Activated naive CD8-positive, alpha-beta T cell (primary cell): ENCODE measurements at regions not wholly inside any gene's neighbourhood (a gene's known extent, or its start where the extent isn't known, plus 50 kb on each side); places are given as distances from the start of the nearest gene placed in this dataset.

Experiments used
- H3K27ac Mint-ChIP-seq: one replicate; pipeline ENCODE4 v1.8.0; 2021; ENCODE audit warnings: mixed read lengths
- H3K27me3 Mint-ChIP-seq: one replicate; pipeline ENCODE4 v1.8.0; 2021; ENCODE audit warnings: mixed read lengths
- H3K36me3 Mint-ChIP-seq: one replicate; pipeline ENCODE4 v1.8.0; 2021; ENCODE audit warnings: mixed read lengths
- H3K4me1 Mint-ChIP-seq: one replicate; pipeline ENCODE4 v1.8.0; 2021; ENCODE audit warnings: low read depth, mixed read lengths
- H3K4me3 Mint-ChIP-seq: one replicate; pipeline ENCODE4 v1.8.0; 2021; ENCODE audit warnings: mild to moderate bottlenecking, mixed read lengths
- H3K9me3 Mint-ChIP-seq: one replicate; pipeline ENCODE4 v1.8.0; 2021; ENCODE audit warnings: low read depth, mixed read lengths

DNA sequence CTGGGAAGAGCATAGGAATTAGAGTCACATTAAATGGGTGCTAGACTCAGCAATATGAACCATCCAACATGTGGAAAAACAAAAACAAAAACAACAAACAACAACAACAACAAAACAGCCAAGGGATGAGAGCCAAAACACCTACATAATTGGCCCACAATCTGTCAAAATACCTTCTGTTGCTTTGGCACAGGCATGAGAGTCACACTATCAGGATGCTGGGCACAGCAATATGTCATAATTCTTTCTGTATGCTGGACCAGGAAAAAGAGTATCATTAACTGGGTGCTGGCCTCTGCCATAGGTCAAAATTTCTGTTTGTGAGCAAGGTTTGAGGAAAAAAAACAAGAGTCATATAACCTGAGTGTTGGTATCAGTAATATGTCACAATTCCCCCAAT, 979.1 kb upstream of the TSPY4 start:
- Mint-ChIP-seq H3K27ac (no peak overlapping the region), H3K9me3 (no peaks in the 10 kb centered on the region), H3K4me1 (no peaks in the 10 kb centered on the region), H3K27me3 (no peaks in the 10 kb centered on the region), H3K36me3 (no peaks in the 10 kb centered on the region), H3K4me3 (no peak overlapping the region)

DNA sequence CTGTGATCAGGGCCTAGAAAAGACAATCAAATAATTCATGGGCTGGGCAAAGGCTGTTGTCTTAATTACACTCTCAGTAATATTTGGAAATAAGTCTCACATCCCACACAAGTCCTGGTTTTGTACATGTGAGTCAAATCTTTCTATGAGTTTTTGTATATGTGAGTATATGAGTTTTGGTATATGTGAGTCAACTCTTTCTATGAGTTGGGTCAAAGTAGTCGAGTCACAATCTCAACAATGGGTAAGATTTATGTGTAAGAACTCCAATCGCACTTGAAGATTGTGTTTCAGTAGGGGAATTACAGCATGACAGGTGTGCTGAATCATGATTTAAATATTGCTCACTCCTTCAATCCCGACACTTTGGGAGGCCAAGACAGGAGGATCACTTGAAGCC, 975.5 kb upstream of the TSPY4 start:
- Mint-ChIP-seq H3K27me3 (no peaks in the 10 kb centered on the region), H3K36me3 (no peaks in the 10 kb centered on the region), H3K27ac (no peak overlapping the region), H3K4me3 (no peak overlapping the region), H3K9me3 (no peaks in the 10 kb centered on the region), H3K4me1 (no peaks in the 10 kb centered on the region)

DNA sequence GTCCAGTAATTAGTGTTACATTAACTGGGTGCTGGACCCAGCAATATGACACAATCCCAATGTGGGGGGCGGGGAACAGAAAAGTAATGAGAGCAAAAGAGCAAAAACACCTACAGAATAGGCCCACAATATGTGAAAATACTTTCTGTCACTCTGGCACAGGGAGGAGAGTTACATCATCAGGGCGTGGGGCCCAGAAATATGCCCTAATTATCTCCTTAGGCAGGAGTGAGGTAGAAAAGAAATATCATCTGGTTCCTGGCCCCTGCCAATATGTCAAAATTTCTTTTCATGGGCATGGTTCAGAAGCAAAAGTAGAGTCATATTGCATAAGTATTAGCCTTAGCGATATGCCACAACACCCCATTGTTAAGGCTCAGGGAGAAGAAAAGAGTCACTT, 959.8 kb upstream of the TSPY4 start:
- Mint-ChIP-seq H3K36me3 (no peaks in the 10 kb centered on the region), H3K4me1 (peaks cover 2% of the 10 kb centered on the region), H3K9me3 (no peaks in the 10 kb centered on the region), H3K4me3 (no peak overlapping the region), H3K27me3 (no peaks in the 10 kb centered on the region), H3K27ac (no peak overlapping the region)

DNA sequence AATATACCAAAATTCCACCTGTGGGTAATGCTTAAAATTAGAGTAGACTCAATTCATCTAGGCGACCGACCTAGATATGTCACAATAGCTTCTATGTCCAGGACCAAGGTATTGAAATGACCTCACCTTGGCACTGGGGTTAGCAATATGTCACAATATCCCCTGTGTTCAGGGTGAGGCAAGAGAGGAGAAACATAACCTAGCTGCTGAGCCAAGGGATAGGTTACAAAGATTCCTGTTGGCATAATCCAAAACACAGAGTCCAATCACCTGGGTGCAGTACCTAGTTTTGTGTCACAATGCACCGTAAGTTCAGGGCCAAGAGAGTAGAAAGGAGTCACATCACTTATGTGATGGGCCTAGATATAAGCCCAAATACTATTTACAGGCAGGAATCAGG, 957.5 kb upstream of the TSPY4 start:
- peaks cover 2% of the 10 kb centered on the region for H3K4me1 Mint-ChIP-seq
- H3K27me3 Mint-ChIP-seq, result no peaks in the 10 kb centered on the region
- no peaks in the 10 kb centered on the region for H3K9me3 Mint-ChIP-seq
- H3K27ac Mint-ChIP-seq, result no peak overlapping the region
- H3K4me3 Mint-ChIP-seq, result no peak overlapping the region
- H3K36me3 Mint-ChIP-seq, result no peaks in the 10 kb centered on the region

DNA sequence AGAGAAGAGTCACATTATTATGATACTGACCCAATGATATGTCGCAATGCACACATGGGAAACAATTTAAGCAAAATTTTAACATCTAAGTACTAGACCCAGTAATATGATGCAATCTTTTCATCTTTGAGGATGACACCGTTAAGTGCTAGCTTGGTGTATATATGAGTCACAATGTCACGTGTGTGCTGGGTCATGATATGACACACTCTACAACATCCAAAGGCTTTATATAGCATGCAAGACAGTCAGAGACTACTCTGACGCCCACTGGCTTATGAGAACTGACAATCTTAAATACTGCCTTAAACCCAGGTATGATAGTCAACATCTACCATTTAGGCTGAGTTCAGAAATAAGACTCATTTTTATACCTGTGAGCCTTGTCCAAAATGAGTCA, 955.8 kb upstream of the TSPY4 start:
- H3K27ac Mint-ChIP-seq, result no peak overlapping the region
- H3K9me3 Mint-ChIP-seq, result no peaks in the 10 kb centered on the region
- H3K27me3 Mint-ChIP-seq, result no peaks in the 10 kb centered on the region
- H3K36me3 Mint-ChIP-seq, result no peaks in the 10 kb centered on the region
- H3K4me1 Mint-ChIP-seq, result peaks cover 2% of the 10 kb centered on the region
- no peak overlapping the region for H3K4me3 Mint-ChIP-seq

DNA sequence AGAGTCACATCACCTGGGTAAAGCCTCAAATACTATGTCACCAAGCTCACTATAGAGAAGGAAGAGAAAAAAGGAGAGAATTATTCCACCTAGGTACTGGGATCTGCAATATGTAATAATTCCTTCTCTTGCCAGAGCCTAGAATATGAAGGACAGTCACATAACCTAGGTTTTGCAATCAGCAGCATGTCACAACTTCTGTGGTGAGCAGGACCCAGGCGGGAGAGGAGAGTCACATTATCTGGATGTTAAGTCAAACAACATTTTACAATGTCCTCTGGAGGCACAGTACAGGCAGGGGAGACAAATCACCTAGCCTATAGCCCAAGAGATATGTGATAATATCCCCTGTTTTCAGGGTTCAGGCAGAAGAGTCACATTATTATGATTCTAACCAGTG, 951.2 kb upstream of the TSPY4 start:
- Mint-ChIP-seq H3K4me1 (peaks cover 2% of the 10 kb centered on the region), H3K27me3 (no peaks in the 10 kb centered on the region), H3K9me3 (no peaks in the 10 kb centered on the region), H3K4me3 (no peak overlapping the region), H3K27ac (no peak overlapping the region), H3K36me3 (no peaks in the 10 kb centered on the region)

DNA sequence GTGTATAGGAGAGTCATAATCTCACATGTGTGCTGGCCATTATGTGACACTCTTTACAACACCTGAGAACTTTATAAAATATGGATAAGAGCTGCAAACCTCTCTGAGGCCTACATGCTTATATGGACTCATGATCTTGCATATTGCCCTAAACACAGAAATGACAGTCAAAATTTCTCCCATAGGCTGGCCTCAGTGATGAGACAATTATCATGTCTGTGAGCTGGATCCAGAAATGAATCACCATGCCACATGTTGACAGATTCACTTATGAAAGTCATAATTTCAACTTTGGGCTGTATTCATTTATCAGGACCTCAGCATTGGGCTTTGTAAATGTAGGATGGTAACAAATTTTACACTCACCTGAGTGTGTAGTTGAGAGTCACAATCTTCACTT, 948.8 kb upstream of the TSPY4 start:
- Mint-ChIP-seq H3K36me3 (no peaks in the 10 kb centered on the region), H3K9me3 (no peaks in the 10 kb centered on the region), H3K4me1 (no peaks in the 10 kb centered on the region), H3K27me3 (no peaks in the 10 kb centered on the region), H3K4me3 (no peak overlapping the region), H3K27ac (no peak overlapping the region)

DNA sequence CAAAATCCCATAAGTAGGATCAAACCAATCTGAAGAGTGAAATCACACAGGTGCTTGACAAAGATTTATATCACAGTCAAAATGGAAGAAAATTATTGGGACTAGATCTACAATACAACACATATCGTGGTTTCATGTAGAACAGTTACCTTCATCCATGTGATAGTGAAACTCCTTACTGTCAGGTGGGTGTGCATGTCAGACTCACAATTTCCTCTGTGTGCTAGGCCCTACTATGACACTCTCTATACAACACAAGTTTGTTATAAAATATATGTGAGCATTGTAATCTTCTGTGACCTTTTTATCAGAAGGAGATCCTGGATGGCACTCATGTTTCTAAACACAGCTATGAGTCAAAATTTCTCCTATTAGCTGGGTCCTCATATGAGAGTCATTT, 947.0 kb upstream of the TSPY4 start:
- H3K27me3 Mint-ChIP-seq, result no peaks in the 10 kb centered on the region
- no peaks in the 10 kb centered on the region for H3K4me1 Mint-ChIP-seq
- no peaks in the 10 kb centered on the region for H3K9me3 Mint-ChIP-seq
- H3K36me3 Mint-ChIP-seq, result no peaks in the 10 kb centered on the region
- no peak overlapping the region for H3K27ac Mint-ChIP-seq
- no peak overlapping the region for H3K4me3 Mint-ChIP-seq

DNA sequence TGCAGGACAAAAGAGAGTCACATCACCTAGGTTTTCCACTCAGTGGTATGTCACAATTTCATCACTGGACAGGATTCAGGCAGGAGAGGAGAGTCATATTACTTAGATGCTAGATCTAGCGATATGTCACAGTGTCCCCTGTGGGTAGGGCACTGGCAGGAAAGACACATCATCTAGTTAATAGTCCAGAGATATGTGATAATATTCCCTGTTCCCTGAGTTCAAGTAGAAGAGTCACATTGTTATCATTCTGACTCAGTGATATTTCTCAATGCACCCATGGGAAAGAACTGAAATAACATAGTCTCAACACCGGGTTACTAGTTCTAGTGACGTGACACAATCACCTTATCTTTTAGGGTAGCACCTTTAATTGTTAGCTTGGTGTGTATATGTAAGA, 944.0 kb upstream of the TSPY4 start:
- no peak overlapping the region for H3K4me3 Mint-ChIP-seq
- H3K4me1 Mint-ChIP-seq, result no peaks in the 10 kb centered on the region
- H3K9me3 Mint-ChIP-seq, result no peaks in the 10 kb centered on the region
- no peaks in the 10 kb centered on the region for H3K27me3 Mint-ChIP-seq
- no peaks in the 10 kb centered on the region for H3K36me3 Mint-ChIP-seq
- no peak overlapping the region for H3K27ac Mint-ChIP-seq

DNA sequence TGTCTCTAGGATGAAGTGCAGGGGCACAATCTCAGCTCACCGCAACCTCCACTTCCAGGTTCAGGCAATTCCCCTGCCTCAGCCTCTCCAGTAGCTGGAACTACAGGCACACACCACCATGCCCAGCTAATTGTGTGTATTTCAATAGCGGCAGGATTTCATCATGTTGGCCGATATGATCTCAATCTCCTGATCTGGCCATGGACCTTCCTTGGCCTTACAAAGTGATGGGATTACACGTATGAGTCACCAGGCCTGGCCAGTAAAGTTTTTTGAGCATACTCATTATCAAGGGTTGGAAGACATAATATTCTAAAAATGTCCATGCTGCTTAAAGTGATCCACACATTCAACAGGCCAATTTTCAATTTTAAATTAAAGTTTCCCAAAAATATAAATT, 914.4 kb upstream of the TSPY4 start:
- Mint-ChIP-seq H3K4me3 (no peak overlapping the region), H3K27ac (no peak overlapping the region), H3K36me3 (no peaks in the 10 kb centered on the region), H3K4me1 (no peaks in the 10 kb centered on the region), H3K9me3 (no peaks in the 10 kb centered on the region), H3K27me3 (no peaks in the 10 kb centered on the region)

DNA sequence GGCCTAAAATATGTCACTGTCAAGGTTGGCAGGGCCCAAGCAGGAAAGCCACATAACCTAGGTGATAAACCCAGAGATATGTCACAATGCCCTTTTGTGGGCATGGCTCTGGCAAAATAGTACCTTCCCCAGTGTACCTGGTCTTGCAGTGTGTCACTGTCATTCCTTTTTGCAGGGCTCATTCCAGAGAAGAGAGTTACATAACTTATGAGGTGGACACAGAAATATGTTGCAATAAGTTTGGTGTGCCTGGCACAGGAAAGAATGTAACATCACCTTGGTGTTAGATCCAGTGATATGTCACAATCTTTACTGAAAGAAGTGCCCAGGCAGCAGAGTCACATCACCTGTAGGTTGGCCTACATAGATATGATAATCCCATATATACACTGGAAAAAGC, 910.8 kb upstream of the TSPY4 start:
- Mint-ChIP-seq H3K27ac (no peak overlapping the region), H3K4me3 (no peak overlapping the region), H3K36me3 (no peaks in the 10 kb centered on the region), H3K4me1 (no peaks in the 10 kb centered on the region), H3K9me3 (no peaks in the 10 kb centered on the region), H3K27me3 (no peaks in the 10 kb centered on the region)

DNA sequence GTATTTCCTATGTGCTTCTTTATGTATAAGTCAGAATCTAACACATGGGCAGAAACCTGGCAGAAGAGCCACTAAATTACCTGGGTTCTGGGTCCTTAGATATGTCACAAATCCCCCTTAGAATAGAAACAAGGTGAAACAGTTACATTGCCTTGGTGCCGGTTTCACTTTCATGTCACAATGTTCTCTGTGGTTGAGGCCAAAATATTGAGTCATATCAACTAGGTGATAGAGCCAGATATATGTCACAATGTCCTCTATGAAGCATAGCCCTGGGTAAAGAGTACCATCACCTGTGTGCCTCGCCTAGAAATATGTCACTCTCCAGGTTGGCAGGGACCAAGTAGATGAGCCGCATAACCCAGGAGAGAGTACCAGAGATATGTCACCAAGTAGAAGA, 899.8 kb upstream of the TSPY4 start:
- Mint-ChIP-seq H3K4me1 (no peaks in the 10 kb centered on the region), H3K27ac (no peak overlapping the region), H3K9me3 (no peaks in the 10 kb centered on the region), H3K4me3 (no peak overlapping the region), H3K36me3 (no peaks in the 10 kb centered on the region), H3K27me3 (no peaks in the 10 kb centered on the region)

DNA sequence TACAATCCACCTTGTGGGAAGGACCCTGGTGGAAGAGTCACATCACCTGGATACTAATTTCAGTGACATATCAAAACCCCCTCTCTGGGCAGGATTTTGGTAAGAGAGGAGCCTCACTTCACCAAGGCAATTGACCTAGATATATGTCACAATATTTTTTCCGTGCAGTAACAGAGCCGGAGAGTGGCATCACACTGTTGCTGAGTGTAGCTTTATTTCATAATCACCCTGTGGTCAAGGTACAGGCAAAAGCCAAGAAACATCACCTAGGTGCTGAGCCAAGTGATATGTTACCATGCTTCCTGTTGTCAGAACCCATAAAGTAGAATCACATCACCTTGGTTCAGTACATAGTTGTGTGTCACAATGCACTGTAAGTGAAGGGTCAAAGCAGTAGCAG, 895.2 kb upstream of the TSPY4 start:
- no peak overlapping the region for H3K27ac Mint-ChIP-seq
- no peaks in the 10 kb centered on the region for H3K27me3 Mint-ChIP-seq
- H3K4me1 Mint-ChIP-seq, result no peaks in the 10 kb centered on the region
- H3K4me3 Mint-ChIP-seq, result no peak overlapping the region
- H3K36me3 Mint-ChIP-seq, result no peaks in the 10 kb centered on the region
- no peaks in the 10 kb centered on the region for H3K9me3 Mint-ChIP-seq

DNA sequence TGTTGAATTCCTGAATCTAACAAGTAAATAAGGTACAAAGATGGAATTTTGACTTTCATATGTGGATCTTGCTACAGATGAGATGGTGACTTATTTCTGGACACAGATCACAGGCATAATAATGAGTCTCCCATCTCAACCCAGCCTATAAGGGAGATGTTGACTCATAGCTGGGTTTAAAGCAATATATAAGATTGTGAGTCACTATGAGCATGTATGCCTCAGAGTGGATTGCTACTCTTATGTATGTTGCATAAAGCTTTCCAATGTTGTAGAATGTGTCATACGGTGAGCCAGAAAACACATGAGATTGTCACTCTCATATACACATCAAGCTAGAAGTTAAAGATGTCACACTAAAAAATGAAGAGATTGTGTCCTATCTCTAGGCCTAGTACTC, 884.3 kb upstream of the TSPY4 start:
- Mint-ChIP-seq H3K36me3 (no peaks in the 10 kb centered on the region), H3K9me3 (no peaks in the 10 kb centered on the region), H3K27me3 (no peaks in the 10 kb centered on the region), H3K4me1 (no peaks in the 10 kb centered on the region), H3K4me3 (no peak overlapping the region), H3K27ac (no peak overlapping the region)

DNA sequence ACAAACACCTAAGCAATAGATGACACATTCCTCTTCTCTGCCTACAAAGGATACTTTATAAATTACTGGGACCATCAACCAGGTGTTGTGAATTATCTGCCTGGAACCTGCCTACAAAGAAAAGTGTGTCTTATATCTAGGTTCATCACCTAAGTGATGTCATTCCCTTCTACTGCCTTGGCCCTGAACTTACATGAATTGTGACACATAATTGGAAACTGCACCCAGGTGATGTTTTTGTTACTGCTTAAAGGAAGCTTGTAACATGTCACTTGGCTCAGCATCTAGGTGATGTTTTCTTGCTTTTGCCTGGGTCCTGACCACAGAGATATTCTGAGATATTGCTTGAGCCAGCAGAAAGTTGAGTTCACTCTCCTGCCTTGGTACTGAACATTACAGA, 870.5 kb upstream of the TSPY4 start:
- no peaks in the 10 kb centered on the region for H3K36me3 Mint-ChIP-seq
- H3K9me3 Mint-ChIP-seq, result no peaks in the 10 kb centered on the region
- no peaks in the 10 kb centered on the region for H3K4me1 Mint-ChIP-seq
- H3K27ac Mint-ChIP-seq, result no peak overlapping the region
- no peak overlapping the region for H3K4me3 Mint-ChIP-seq
- H3K27me3 Mint-ChIP-seq, result no peaks in the 10 kb centered on the region

DNA sequence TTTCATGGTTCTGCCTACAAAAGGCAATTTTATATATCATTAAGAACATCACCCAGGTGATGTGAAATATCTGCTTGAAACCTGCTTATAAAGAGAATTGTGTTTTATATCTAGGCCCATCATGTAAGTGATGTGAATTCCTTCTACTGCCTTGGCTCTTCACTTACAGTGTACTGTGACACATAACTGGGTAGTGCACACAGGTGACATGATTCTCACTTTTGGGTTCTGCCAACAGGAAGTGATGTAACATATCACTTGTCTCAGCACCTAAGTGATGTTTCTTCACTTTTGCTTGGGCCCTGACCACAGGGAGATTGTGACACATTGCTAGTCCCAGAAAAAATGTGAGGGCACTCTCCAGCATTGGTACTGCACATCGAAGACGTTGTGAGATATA, 867.0 kb upstream of the TSPY4 start:
- Mint-ChIP-seq H3K27ac (no peak overlapping the region), H3K36me3 (no peaks in the 10 kb centered on the region)

DNA sequence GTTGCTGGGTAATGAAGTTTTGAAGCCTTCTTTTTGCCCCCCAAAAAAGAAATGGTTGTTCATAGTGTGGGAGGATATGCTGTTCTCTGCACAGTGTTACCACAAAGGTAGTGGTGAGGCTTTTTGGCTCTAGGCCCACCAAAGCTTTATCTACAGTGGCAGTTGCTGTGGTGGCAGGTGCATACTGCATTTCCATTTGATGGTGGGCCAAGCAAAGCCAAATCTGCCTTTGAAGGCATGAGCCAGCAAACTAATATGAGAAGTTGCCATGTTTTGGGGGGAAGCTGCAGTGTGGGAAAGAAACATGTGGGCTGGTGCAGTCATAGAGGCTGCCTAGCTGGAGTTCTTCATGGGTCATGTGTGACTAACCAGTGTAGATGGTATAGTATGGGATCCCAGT, 858.1 kb upstream of the TSPY4 start:
- H3K9me3 Mint-ChIP-seq, result no peaks in the 10 kb centered on the region
- no peaks in the 10 kb centered on the region for H3K27me3 Mint-ChIP-seq
- H3K4me3 Mint-ChIP-seq, result no peak overlapping the region
- no peaks in the 10 kb centered on the region for H3K36me3 Mint-ChIP-seq
- H3K4me1 Mint-ChIP-seq, result no peaks in the 10 kb centered on the region
- no peak overlapping the region for H3K27ac Mint-ChIP-seq

More for the DNA sequence above, 867.0 kb upstream of the TSPY4 start:
- H3K4me3 Mint-ChIP-seq, result no peak overlapping the region
- H3K9me3 Mint-ChIP-seq, result no peaks in the 10 kb centered on the region
- H3K27me3 Mint-ChIP-seq, result no peaks in the 10 kb centered on the region
- H3K4me1 Mint-ChIP-seq, result no peaks in the 10 kb centered on the region
